Endothelial cell (in vitro differentiated cells): ENCODE measurements at regions not wholly inside any gene's neighbourhood (a gene's known extent, or its start where the extent isn't known, plus 50 kb on each side); places are given as distances from the start of the nearest gene placed in this dataset.

Source experiments
- DNase-seq: peaks from one replicate; pipeline ENCODE4 v3.0.0; 2021; ENCODE audit warnings: low spot score
- H3K27ac Mint-ChIP-seq: one replicate; pipeline ENCODE4 v1.8.0; 2021; ENCODE audit warnings: mixed read lengths, inconsistent platforms; ENCODE audit not compliant: unreplicated experiment
- H3K27me3 Mint-ChIP-seq: one replicate; pipeline ENCODE4 v1.8.0; 2021; ENCODE audit warnings: mild to moderate bottlenecking, moderate library complexity, mixed read lengths, inconsistent platforms; ENCODE audit not compliant: unreplicated experiment
- H3K36me3 Mint-ChIP-seq: one replicate; pipeline ENCODE4 v1.8.0; 2021; ENCODE audit warnings: mild to moderate bottlenecking, low read depth, mixed read lengths, inconsistent platforms; ENCODE audit not compliant: unreplicated experiment
- H3K4me1 Mint-ChIP-seq: one replicate; pipeline ENCODE4 v1.8.0; 2021; ENCODE audit warnings: mild to moderate bottlenecking, mixed read lengths, inconsistent platforms; ENCODE audit not compliant: unreplicated experiment
- H3K4me3 Mint-ChIP-seq: one replicate; pipeline ENCODE4 v1.8.0; 2021; ENCODE audit warnings: mild to moderate bottlenecking, mixed read lengths, inconsistent platforms; ENCODE audit not compliant: unreplicated experiment
- H3K9me3 Mint-ChIP-seq: one replicate; pipeline ENCODE4 v1.8.0; 2021; ENCODE audit warnings: mixed read lengths, inconsistent platforms; ENCODE audit not compliant: unreplicated experiment
- TF ChIP-seq, protein P1 (sequence below): fragments of 200-600 bp; sonication (generic); IDR thresholded peaks from one replicate; pipeline ENCODE4 v1.5.0; 2021; ENCODE audit warnings: antibody characterized with exemption; ENCODE audit not compliant: unreplicated experiment

DNA sequence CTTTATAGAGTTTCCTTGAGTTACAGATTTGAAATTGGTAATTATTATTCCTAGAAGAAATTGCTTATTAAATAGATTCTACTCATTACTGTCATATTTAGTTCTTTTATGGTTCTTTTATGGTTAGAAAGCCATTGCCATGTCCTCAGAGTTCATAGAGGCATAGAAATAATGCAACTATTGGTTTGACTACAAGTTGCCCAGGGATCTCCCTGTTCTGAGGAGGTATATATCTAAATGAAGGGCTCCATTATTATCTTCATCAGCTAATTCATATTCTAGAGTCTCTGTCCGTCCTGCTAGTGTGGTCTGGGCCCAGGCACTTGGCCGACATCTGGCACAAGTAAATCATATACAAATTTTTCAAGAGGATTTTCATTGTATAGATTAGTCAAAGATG lies 535.7 kb downstream of the PPP4R3C start:
- Mint-ChIP-seq H3K27me3 (no peaks in the 10 kb centered on the region), H3K9me3 (no peaks in the 10 kb centered on the region), H3K4me3 (no peak overlapping the region), H3K36me3 (no peaks in the 10 kb centered on the region), H3K4me1 (no peaks in the 10 kb centered on the region), H3K27ac (no peak overlapping the region)
- DNase-seq, result no peak
- TF ChIP-seq, protein P1, sequence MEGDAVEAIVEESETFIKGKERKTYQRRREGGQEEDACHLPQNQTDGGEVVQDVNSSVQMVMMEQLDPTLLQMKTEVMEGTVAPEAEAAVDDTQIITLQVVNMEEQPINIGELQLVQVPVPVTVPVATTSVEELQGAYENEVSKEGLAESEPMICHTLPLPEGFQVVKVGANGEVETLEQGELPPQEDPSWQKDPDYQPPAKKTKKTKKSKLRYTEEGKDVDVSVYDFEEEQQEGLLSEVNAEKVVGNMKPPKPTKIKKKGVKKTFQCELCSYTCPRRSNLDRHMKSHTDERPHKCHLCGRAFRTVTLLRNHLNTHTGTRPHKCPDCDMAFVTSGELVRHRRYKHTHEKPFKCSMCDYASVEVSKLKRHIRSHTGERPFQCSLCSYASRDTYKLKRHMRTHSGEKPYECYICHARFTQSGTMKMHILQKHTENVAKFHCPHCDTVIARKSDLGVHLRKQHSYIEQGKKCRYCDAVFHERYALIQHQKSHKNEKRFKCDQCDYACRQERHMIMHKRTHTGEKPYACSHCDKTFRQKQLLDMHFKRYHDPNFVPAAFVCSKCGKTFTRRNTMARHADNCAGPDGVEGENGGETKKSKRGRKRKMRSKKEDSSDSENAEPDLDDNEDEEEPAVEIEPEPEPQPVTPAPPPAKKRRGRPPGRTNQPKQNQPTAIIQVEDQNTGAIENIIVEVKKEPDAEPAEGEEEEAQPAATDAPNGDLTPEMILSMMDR, result no peak

DNA sequence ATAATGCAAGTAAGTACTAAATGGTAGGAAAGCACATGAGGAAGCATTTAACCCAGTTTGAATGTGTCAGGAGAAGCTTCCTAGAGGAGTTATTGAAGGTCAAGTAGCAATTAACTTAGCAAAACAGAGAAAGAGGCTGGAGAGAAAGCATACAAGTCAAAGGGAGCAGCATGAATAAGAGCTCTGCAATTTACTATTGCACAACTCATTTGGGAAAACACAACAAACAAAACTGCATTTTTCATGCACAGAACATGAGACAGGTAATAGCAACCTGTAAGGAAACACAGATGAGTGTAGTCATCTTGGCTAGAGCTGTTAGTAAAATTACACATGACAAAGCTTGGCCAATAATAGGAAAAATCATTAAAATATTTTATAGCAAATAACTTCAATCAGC lies 538.1 kb downstream of the PPP4R3C start:
- Mint-ChIP-seq H3K36me3 (no peaks in the 10 kb centered on the region), H3K27ac (no peak overlapping the region)
- TF ChIP-seq, protein P1, result no peak

DNA sequence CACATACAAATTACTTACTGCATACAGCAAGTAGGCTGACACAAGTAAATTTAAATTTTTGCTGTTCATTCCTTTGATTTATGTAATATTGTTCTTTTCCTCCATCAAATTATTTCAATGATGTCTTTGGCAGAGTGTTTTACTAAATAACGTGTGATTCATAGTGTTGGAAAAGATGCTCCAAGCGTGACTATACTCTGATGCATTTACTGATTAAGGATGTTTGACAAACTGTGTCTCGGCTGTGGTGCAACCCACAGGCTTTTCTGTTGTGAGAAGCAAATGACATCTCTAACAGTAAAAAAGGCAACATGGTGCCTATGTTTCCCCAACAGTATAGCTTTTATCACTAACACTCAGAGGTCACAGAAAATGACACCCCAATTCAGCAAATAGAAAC lies 540.9 kb downstream of the PPP4R3C start:
- Mint-ChIP-seq H3K27ac (no peak overlapping the region), H3K27me3 (no peaks in the 10 kb centered on the region), H3K4me3 (no peak overlapping the region), H3K4me1 (no peaks in the 10 kb centered on the region), H3K9me3 (no peaks in the 10 kb centered on the region), H3K36me3 (no peaks in the 10 kb centered on the region)
- DNase-seq, result no peak
- TF ChIP-seq, protein P1, result no peak

More for the DNA sequence above, 538.1 kb downstream of the PPP4R3C start:
- H3K4me3 Mint-ChIP-seq, result no peak overlapping the region
- no peaks in the 10 kb centered on the region for H3K27me3 Mint-ChIP-seq
- no peak for DNase-seq
- no peaks in the 10 kb centered on the region for H3K4me1 Mint-ChIP-seq
- H3K9me3 Mint-ChIP-seq, result no peaks in the 10 kb centered on the region

DNA sequence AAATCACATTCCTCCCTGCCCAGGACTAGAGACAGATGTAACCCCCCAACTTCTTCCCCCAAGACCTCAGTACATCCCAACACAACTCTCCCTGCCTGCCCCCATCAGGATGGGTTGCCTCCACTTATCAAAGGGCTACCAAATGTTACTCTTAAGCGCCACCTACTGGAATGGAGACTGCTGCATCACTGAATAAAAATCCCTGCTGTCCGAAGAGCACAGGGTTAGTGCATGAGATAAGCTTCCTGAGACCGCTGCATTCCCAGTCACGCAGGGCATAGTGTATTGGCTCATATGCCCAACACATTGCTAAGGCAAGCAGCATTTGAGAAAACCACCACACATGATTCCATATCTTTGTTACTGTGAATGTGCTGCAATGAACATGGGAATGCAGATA lies 544.5 kb downstream of the PPP4R3C start:
- Mint-ChIP-seq H3K27me3 (no peaks in the 10 kb centered on the region), H3K36me3 (no peaks in the 10 kb centered on the region), H3K4me1 (no peaks in the 10 kb centered on the region), H3K27ac (no peak overlapping the region), H3K4me3 (no peak overlapping the region), H3K9me3 (no peaks in the 10 kb centered on the region)
- TF ChIP-seq, protein P1, result no peak
- DNase-seq, result no peak

DNA sequence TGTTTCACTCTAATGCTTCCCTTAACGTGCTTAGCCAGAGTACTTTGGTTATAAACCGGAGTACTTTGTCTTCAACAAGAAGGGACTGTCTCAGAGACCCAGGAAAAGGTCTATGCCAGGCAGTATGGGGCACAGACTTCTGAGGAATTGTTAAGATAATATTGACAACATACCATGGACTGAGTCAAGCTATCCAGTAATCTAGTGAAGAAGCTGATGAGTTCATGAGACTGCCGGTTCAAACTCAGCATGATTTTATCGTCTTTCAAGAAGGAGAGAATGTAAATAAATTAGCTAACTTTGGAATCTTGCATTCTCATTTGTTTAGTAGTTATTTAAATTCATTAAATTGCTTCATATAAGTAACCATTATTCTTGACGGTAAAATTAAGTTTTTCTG lies 546.1 kb downstream of the PPP4R3C start:
- H3K27ac Mint-ChIP-seq, result no peak overlapping the region
- H3K9me3 Mint-ChIP-seq, result no peaks in the 10 kb centered on the region
- TF ChIP-seq, protein P1, result no peak
- no peak overlapping the region for H3K4me3 Mint-ChIP-seq
- no peak for DNase-seq
- H3K36me3 Mint-ChIP-seq, result no peaks in the 10 kb centered on the region
- H3K4me1 Mint-ChIP-seq, result no peaks in the 10 kb centered on the region
- no peaks in the 10 kb centered on the region for H3K27me3 Mint-ChIP-seq
